ENCODE measurements at regions not wholly inside any gene's neighbourhood (a gene's known extent, or its start where the extent isn't known, plus 50 kb on each side); places are given as distances from the start of the nearest gene placed in this dataset.

DNA sequence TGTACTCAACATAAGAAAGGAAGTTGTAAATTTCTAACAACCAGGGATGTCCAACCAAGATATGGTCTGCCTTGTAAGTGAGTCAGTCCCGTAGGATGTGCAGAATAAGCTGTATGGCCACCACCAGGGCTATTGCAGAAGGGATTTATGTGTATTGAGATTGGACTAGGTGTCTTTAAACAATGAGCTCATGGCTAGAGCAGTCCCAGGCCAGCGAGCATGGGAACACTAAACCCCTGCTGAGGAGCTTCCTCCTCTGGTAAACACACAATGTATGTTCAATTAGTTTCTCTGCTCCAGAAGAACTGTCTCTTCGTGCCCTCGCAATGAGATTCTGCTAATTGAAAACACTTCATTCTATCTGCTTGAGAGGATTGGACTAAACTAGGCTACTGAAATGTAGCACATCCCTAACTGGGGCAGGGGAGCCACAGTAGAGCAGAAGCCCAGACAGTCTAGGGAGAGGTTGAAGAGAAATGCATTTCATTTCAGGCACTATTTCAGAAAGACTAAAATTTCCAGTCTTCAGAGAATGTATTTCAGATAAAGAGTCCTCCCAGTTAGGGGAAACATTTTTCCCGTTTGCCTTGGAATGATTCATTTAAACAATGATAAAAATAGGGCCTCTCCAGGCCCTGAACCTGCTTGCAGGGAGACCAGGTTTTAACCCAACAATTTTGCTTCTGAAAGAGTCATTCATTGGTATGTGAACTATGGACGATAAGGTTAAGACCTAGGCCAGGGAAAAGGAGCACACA is 154.7 kb downstream of the FAM114A2 start:
- no peak for TF ChIP-seq POLR2A (IDR thresholded peaks at IDR 0.05; ENCODE audit: borderline replicate concordance, extremely low read depth, insufficient read depth, insufficient read length)
- TF ChIP-seq, protein P1, sequence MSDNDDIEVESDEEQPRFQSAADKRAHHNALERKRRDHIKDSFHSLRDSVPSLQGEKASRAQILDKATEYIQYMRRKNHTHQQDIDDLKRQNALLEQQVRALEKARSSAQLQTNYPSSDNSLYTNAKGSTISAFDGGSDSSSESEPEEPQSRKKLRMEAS (IDR thresholded peaks at IDR 0.05): no peak
- TF ChIP-seq ELF1 (IDR thresholded peaks at IDR 0.05; ENCODE audit: borderline replicate concordance, low read depth): no peak
- TF ChIP-seq, protein P2, sequence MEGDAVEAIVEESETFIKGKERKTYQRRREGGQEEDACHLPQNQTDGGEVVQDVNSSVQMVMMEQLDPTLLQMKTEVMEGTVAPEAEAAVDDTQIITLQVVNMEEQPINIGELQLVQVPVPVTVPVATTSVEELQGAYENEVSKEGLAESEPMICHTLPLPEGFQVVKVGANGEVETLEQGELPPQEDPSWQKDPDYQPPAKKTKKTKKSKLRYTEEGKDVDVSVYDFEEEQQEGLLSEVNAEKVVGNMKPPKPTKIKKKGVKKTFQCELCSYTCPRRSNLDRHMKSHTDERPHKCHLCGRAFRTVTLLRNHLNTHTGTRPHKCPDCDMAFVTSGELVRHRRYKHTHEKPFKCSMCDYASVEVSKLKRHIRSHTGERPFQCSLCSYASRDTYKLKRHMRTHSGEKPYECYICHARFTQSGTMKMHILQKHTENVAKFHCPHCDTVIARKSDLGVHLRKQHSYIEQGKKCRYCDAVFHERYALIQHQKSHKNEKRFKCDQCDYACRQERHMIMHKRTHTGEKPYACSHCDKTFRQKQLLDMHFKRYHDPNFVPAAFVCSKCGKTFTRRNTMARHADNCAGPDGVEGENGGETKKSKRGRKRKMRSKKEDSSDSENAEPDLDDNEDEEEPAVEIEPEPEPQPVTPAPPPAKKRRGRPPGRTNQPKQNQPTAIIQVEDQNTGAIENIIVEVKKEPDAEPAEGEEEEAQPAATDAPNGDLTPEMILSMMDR (IDR thresholded peaks at IDR 0.05 in 2 of 3, conservative IDR thresholded peaks at IDR 0.05 in 1 of 3; ENCODE audit: borderline replicate concordance in 1 of 3, insufficient read depth in 1 of 3, low read depth in 2 of 3, low read length in 2 of 3): no peak
- no peak for TF ChIP-seq YY1 (IDR thresholded peaks at IDR 0.05; ENCODE audit: extremely low read depth, insufficient replicate concordance, low read depth, low read length)
- no peak for TF ChIP-seq EZH2 (IDR thresholded peaks at IDR 0.05)
- no peak for TF ChIP-seq SP1 (IDR thresholded peaks at IDR 0.05; ENCODE audit: low read depth)
- no peak for TF ChIP-seq ZFX (IDR thresholded peaks at IDR 0.05)
- no peak for TF ChIP-seq JUND (IDR thresholded peaks at IDR 0.05)
- no peak for TF ChIP-seq CEBPB (IDR thresholded peaks at IDR 0.05; ENCODE audit: low read depth)
- TF ChIP-seq, protein P3, sequence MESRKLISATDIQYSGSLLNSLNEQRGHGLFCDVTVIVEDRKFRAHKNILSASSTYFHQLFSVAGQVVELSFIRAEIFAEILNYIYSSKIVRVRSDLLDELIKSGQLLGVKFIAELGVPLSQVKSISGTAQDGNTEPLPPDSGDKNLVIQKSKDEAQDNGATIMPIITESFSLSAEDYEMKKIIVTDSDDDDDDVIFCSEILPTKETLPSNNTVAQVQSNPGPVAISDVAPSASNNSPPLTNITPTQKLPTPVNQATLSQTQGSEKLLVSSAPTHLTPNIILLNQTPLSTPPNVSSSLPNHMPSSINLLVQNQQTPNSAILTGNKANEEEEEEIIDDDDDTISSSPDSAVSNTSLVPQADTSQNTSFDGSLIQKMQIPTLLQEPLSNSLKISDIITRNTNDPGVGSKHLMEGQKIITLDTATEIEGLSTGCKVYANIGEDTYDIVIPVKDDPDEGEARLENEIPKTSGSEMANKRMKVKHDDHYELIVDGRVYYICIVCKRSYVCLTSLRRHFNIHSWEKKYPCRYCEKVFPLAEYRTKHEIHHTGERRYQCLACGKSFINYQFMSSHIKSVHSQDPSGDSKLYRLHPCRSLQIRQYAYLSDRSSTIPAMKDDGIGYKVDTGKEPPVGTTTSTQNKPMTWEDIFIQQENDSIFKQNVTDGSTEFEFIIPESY (IDR thresholded peaks at IDR 0.05; ENCODE audit: extremely low read depth, insufficient replicate concordance, low read length): no peak
- no peak for TF ChIP-seq POLR2AphosphoS5 (IDR thresholded peaks at IDR 0.05; ENCODE audit: low read depth, low read length)
- TF ChIP-seq RAD21 (IDR thresholded peaks at IDR 0.05; ENCODE audit: low read depth): no peak
- TF ChIP-seq EGR1 (IDR thresholded peaks at IDR 0.05; ENCODE audit: low read depth): no peak

Data from HCT116 (cell line).